Activated naive CD4-positive, alpha-beta T cell treated with anti-CD3 and anti-CD28 coated beads for 36 hours (primary cell): ENCODE measurements at regions not wholly inside any gene's neighbourhood (a gene's known extent, or its start where the extent isn't known, plus 50 kb on each side); places are given as distances from the start of the nearest gene placed in this dataset.
A peak's percentile ranks its signal among the peaks of the same experiment; 100 is the strongest.

Experiments used
- CTCF ChIA-PET: fragments of 350-600 bp; sonication (Branson Sonifier 250); formaldehyde crosslinking; loops from one replicate; lab custom pipeline; 2021; ENCODE audit warnings: antibody characterized with exemption; lab: Charles Lee
- DNase-seq: peaks from one replicate; pipeline ENCODE4 v3.0.0-alpha.2; 2020
- H3K27ac Mint-ChIP-seq: one replicate; pipeline ENCODE4 v1.8.0; 2021; ENCODE audit warnings: mild to moderate bottlenecking, mixed read lengths
- H3K27me3 Mint-ChIP-seq: one replicate; pipeline ENCODE4 v1.8.0; 2021; ENCODE audit warnings: low read depth, mixed read lengths
- H3K36me3 Mint-ChIP-seq: one replicate; pipeline ENCODE4 v1.8.0; 2021; ENCODE audit warnings: low read depth, mixed read lengths
- H3K4me1 Mint-ChIP-seq: one replicate; pipeline ENCODE4 v1.8.0; 2021; ENCODE audit warnings: low read depth, mixed read lengths
- H3K4me3 Mint-ChIP-seq: one replicate; pipeline ENCODE4 v1.8.0; 2021; ENCODE audit warnings: mild to moderate bottlenecking, moderate library complexity, mixed read lengths
- H3K9me3 Mint-ChIP-seq: one replicate; pipeline ENCODE4 v1.8.0; 2021; ENCODE audit warnings: mixed read lengths
- intact Hi-C: fragments of 100-400 bp; cut with micrococcal nuclease; formaldehyde crosslinking; loops from one replicate; pipeline ENCODE4 v1.15.1; 2023

DNA sequence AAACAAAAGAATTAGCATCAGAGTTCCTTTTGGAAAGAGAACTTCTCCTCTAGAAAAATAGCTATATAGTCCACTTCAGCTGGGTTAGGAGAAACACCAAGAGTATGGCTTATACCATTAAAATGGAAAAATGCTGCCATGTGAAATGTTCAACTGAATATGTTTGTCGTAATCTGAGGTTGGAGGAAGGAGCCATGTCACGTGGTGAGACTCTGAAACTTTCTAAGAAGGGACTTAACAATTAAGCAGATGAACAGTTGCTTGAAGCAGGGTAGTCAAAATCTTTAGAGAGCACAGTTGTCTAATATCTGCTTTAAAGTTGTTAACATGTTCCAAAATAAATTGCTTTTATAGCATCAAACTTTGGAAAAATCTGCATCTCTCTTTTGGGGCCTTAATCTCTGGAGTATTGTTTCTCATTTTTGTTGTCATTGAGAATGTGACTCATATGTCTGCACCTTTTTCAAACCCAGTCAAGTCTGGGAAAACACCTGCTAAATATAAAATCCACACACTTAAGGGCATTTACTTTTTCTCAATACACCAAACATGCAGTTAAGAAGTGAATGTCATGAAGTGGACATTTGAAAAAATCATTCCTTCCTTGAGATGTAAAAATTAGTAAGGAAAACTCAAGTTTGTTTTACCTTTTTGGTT is 168.8 kb upstream of the PDE5A start:
- H3K4me3 Mint-ChIP-seq = no peak overlapping the region
- H3K27ac Mint-ChIP-seq = no peak overlapping the region
- CTCF ChIA-PET = no interaction called here
- H3K27me3 Mint-ChIP-seq = peaks cover 7% of the 10 kb centered on the region
- no peak for DNase-seq
- intact Hi-C loops = no loop called here
- no peaks in the 10 kb centered on the region for H3K4me1 Mint-ChIP-seq
- no peaks in the 10 kb centered on the region for H3K9me3 Mint-ChIP-seq
- H3K36me3 Mint-ChIP-seq = no peaks in the 10 kb centered on the region

DNA sequence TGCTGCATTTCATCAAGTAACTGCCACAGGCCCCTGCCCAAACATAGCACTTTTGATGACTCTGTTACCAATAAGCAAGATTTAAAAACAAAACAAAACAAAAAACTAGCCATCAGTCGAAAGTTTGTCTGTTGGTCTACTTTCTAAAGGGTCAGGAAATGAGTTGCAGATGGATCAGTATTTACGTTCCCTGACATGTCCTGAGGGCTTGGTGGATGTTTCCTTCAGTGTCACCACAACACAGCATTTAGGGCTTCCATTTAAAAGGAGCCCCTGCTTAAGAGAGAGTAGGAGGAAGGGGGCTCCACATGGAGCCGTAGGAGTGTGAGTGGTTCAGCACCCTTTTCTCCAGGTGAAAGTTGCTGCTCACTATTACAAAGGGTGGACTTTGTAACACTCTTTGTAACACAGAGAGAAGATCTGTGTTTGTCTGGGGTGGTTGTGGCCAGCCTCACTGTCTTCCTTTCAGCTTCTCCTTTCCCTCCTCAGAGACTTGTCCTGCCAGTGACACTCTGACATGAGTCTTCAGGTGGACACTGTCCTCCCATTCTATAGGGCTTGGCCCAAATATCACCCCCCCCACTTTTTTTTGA is 167.5 kb upstream of the PDE5A start:
- Mint-ChIP-seq H3K36me3 (no peaks in the 10 kb centered on the region), H3K27ac (no peak overlapping the region), H3K9me3 (no peaks in the 10 kb centered on the region), H3K4me1 (no peaks in the 10 kb centered on the region), H3K4me3 (no peak overlapping the region), H3K27me3 (peaks cover 4% of the 10 kb centered on the region)
- DNase-seq = no peak
- intact Hi-C loops = no loop called here
- CTCF ChIA-PET = no interaction called here

GRCh38 chr4:119794681-119795080 is 166.1 kb upstream of the PDE5A start:
- Mint-ChIP-seq H3K9me3 (no peaks in the 10 kb centered on the region), H3K36me3 (no peaks in the 10 kb centered on the region), H3K4me3 (no peak overlapping the region), H3K27ac (no peak overlapping the region), H3K4me1 (no peaks in the 10 kb centered on the region), H3K27me3 (peaks cover 4% of the 10 kb centered on the region)
- DNase-seq = no peak
- CTCF ChIA-PET = no interaction called here
- intact Hi-C loops = no loop called here

DNA sequence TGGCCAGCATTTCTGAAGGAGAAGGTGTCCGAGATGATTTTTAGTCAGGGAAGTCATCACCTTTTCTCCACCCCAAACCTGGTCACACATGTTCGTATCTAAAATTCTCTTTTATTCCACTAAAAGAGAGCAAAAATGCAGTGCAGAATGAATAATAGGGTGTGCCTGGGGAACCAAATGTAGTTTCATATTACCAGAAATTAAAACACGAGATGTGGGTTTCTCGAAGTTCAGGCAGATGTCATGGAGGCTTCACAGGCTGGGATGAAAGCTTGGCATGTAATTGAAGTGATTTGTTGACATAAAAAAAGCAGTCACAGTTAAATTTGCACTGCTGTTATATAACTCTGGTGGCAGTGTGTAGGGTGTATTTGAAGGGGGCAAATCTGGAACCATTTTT is 165.5 kb upstream of the PDE5A start:
- Mint-ChIP-seq H3K4me3 (no peak overlapping the region), H3K36me3 (no peaks in the 10 kb centered on the region), H3K4me1 (no peaks in the 10 kb centered on the region), H3K9me3 (no peaks in the 10 kb centered on the region), H3K27me3 (peaks cover 4% of the 10 kb centered on the region), H3K27ac (no peak overlapping the region)
- intact Hi-C loops = no loop called here
- CTCF ChIA-PET = no interaction called here
- no peak for DNase-seq

GRCh38 chr4:119788349-119789266 is 160.0 kb upstream of the PDE5A start:
- Mint-ChIP-seq H3K36me3 (no peaks in the 10 kb centered on the region), H3K27ac (no peak overlapping the region), H3K9me3 (peaks cover 2% of the 10 kb centered on the region), H3K4me1 (no peaks in the 10 kb centered on the region), H3K4me3 (no peak overlapping the region), H3K27me3 (peaks cover 5% of the 10 kb centered on the region)
- CTCF ChIA-PET = no interaction called here
- no peak for DNase-seq
- intact Hi-C loops = no loop called here

GRCh38 chr4:119785963-119786362 is 157.4 kb upstream of the PDE5A start:
- DNase-seq = peak; percentile 9
- H3K4me3 Mint-ChIP-seq = no peak overlapping the region
- no peak overlapping the region for H3K27ac Mint-ChIP-seq
- peaks cover 9% of the 10 kb centered on the region for H3K27me3 Mint-ChIP-seq
- no peaks in the 10 kb centered on the region for H3K36me3 Mint-ChIP-seq
- intact Hi-C loops = loop anchor here (1.0 kb wide), 2 partner anchors 157 to 227 kb away; no protein-coding TSS in a partner anchor
- H3K4me1 Mint-ChIP-seq = no peaks in the 10 kb centered on the region
- peaks cover 4% of the 10 kb centered on the region for H3K9me3 Mint-ChIP-seq
- CTCF ChIA-PET = interaction anchor here (1.2 kb wide), 1 partner anchor 41 kb away, joined by 3 read pairs; no protein-coding TSS in a partner anchor

GRCh38 chr4:119783189-119783983 is 154.8 kb upstream of the PDE5A start:
- CTCF ChIA-PET = interaction anchor here (2.3 kb wide), 1 partner anchor 154 kb away, joined by 4 read pairs; the partner anchor contains the start of gene PDE5A
- Mint-ChIP-seq H3K27ac (no peak overlapping the region), H3K4me3 (no peak overlapping the region), H3K36me3 (no peaks in the 10 kb centered on the region), H3K9me3 (peaks cover 4% of the 10 kb centered on the region), H3K4me1 (no peaks in the 10 kb centered on the region), H3K27me3 (peaks cover 9% of the 10 kb centered on the region)
- intact Hi-C loops = no loop called here
- no peak for DNase-seq

DNA sequence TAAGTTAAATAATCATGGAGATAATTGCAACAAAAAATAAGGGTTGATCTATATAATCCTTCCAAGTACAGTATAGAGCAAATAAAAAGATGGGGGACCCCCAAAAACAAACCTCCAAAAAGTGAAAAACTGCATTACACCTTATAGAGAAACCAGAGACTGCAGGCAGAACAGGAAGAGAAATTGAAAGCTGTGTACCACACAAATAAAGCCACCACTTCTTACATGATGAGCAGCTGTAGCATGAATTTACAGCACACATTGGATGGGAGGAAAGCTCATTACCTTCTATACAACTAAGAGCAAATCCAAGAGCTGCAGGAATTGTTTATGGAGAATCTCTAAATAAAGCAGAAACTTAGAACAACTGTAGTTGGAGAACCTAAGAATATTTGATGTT is 152.4 kb upstream of the PDE5A start:
- Mint-ChIP-seq H3K4me3 (no peak overlapping the region), H3K36me3 (no peaks in the 10 kb centered on the region), H3K4me1 (no peaks in the 10 kb centered on the region), H3K9me3 (peaks cover 4% of the 10 kb centered on the region), H3K27me3 (peaks cover 6% of the 10 kb centered on the region), H3K27ac (no peak overlapping the region)
- intact Hi-C loops = no loop called here
- CTCF ChIA-PET = no interaction called here
- no peak for DNase-seq

GRCh38 chr4:119774840-119775239 is 146.2 kb upstream of the PDE5A start:
- CTCF ChIA-PET = no interaction called here
- DNase-seq = no peak
- intact Hi-C loops = no loop called here
- Mint-ChIP-seq H3K36me3 (no peaks in the 10 kb centered on the region), H3K27ac (no peak overlapping the region), H3K4me3 (no peak overlapping the region), H3K4me1 (no peaks in the 10 kb centered on the region), H3K27me3 (no peaks in the 10 kb centered on the region), H3K9me3 (no peaks in the 10 kb centered on the region)

- no peak for DNase-seq
- CTCF ChIA-PET = no interaction called here
- intact Hi-C loops = no loop called here
Measured at GRCh38 chr4:119765951-119766350, 137.3 kb upstream of the PDE5A start.

DNA sequence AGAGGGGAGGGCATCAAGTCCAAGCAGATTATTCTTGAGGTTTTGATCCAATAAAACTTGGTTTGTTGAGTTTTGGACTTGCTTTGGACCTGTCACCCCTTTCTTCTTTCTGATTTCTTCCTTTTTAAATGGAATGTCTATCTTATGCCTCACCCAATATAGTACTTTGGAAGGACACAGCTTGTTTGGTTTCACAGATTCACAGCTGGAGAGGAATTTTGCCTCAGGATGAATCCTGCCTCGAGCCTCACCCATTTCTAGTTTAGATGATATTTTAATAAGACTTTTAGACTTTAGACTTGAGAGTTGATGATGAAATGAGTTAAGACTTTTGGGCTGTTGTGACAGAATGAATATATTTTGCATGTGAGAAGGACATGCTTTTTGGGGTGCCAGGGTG is 136.9 kb upstream of the PDE5A start:
- no peaks in the 10 kb centered on the region for H3K36me3 Mint-ChIP-seq
- no peaks in the 10 kb centered on the region for H3K4me1 Mint-ChIP-seq
- H3K27ac Mint-ChIP-seq = no peak overlapping the region
- peaks cover 6% of the 10 kb centered on the region for H3K27me3 Mint-ChIP-seq
- CTCF ChIA-PET = no interaction called here
- H3K9me3 Mint-ChIP-seq = no peaks in the 10 kb centered on the region
- DNase-seq = no peak
- intact Hi-C loops = no loop called here
- H3K4me3 Mint-ChIP-seq = no peak overlapping the region

More at GRCh38 chr4:119765951-119766350, 137.3 kb upstream of the PDE5A start:
- H3K27ac Mint-ChIP-seq = no peak overlapping the region
- no peak overlapping the region for H3K4me3 Mint-ChIP-seq
- H3K9me3 Mint-ChIP-seq = no peaks in the 10 kb centered on the region
- peaks cover 6% of the 10 kb centered on the region for H3K27me3 Mint-ChIP-seq
- H3K36me3 Mint-ChIP-seq = no peaks in the 10 kb centered on the region
- no peaks in the 10 kb centered on the region for H3K4me1 Mint-ChIP-seq

DNA sequence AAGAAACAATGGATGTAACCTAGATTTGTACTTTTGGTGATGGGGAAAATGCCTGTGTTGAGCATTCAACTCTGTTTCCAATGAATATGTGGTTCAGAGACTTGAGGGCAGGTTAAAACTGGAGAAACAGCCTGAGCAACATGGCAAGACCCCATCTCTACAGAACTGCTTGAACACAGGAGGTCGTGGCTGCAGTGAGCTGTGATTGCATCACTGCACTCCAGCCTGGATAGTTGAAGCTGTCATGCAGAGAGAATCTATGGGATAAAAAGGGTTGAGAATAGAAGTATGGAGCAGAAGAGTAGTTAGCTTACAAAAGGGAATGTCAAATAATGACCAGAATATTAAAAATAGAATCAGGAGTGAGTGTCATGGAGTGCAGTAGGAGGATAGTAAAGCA is 134.8 kb upstream of the PDE5A start:
- no peaks in the 10 kb centered on the region for H3K36me3 Mint-ChIP-seq
- CTCF ChIA-PET = no interaction called here
- no peak overlapping the region for H3K27ac Mint-ChIP-seq
- H3K4me1 Mint-ChIP-seq = no peaks in the 10 kb centered on the region
- H3K27me3 Mint-ChIP-seq = peaks cover 7% of the 10 kb centered on the region
- no peak overlapping the region for H3K4me3 Mint-ChIP-seq
- no peak for DNase-seq
- intact Hi-C loops = no loop called here
- H3K9me3 Mint-ChIP-seq = no peaks in the 10 kb centered on the region
